GM12874 (cell line): ENCODE measurements at regions not wholly inside any gene's neighbourhood (a gene's known extent, or its start where the extent isn't known, plus 50 kb on each side); places are given as distances from the start of the nearest gene placed in this dataset.

Experiments used
- TF ChIP-seq, protein P1 (sequence below): IDR thresholded peaks from 2 replicates; pipeline ENCODE4 v1.5.1; 2011; ENCODE audit warnings: low read depth, mild to moderate bottlenecking, control low read depth, low read length, moderate library complexity; ENCODE audit not compliant: insufficient read depth

DNA sequence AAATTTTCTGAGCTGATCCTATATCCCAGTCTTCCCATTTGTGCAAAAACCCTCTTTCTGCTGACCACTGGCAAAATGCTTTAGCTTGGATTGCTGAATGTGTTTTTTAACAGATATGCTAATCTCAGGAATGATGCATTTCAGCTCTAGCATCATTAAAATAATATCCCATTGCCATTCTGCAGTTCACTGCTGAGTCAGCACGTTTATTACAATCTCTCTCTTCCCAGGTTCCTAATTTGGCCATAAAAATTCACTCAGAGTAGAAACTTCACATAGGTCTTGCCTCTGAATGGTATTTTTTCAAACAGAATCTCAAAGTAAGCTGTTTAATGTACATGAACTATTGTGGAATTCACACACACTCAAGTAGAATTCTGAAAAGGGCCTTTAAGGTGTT lies 509.6 kb upstream of the SUCLG2 start:
- TF ChIP-seq, protein P1, sequence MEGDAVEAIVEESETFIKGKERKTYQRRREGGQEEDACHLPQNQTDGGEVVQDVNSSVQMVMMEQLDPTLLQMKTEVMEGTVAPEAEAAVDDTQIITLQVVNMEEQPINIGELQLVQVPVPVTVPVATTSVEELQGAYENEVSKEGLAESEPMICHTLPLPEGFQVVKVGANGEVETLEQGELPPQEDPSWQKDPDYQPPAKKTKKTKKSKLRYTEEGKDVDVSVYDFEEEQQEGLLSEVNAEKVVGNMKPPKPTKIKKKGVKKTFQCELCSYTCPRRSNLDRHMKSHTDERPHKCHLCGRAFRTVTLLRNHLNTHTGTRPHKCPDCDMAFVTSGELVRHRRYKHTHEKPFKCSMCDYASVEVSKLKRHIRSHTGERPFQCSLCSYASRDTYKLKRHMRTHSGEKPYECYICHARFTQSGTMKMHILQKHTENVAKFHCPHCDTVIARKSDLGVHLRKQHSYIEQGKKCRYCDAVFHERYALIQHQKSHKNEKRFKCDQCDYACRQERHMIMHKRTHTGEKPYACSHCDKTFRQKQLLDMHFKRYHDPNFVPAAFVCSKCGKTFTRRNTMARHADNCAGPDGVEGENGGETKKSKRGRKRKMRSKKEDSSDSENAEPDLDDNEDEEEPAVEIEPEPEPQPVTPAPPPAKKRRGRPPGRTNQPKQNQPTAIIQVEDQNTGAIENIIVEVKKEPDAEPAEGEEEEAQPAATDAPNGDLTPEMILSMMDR: no peak

DNA sequence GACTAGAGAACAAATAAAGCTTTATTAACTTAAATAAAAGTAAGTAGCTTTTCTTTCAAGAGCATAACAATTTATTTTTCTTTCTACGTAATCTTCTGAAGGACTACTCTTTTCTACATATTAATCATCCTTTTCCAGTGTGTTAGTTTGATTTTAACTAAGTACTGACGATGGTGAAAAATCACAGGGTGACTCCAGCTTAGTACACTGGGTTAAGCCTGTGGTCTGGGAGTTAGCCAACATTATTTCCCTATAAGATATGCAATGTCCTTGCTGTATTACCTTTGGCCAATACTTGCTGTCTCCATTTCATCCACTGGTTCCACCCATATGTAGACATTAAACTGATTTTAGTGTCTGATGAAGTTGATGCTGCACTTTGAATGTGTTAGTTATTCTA lies 508.6 kb upstream of the SUCLG2 start:
- TF ChIP-seq, protein P1: no peak

DNA sequence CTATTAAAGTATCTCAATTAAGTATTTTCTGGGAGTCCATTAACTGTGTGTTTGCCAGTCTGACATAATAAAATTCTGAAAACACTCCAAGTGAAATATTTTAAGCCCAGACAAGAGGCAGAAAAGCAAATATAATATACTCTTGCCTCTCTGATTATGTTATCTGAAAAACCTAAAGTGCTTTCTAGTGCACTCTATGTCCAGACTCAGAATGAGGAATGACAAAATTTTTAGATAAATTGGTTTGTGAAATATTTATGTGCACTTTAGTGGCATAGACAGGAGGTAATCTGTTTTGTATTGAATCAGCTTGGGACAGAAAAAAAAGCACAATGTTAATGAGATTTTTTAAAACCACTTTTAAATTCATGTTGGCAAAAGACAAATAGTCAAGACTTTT lies 508.2 kb upstream of the SUCLG2 start:
- TF ChIP-seq, protein P1: no peak

DNA sequence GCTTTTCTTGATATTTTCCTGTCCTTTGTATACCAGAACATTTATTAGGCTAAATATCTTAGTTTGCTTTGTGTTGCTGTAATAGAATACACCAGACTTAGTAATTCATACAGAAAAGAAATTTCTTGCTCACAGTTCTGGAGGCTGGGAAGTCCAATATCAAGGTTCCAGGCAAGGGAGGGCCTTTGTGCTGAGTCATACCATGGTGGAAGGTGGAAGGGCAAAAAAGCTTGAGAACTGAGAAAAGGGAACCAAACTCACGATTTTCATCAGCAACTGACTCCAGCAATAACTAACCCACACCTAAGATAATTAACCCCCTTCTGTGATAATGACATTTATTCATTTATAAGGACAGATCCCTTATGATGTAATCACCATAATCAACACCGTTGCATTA lies 496.9 kb upstream of the SUCLG2 start:
- TF ChIP-seq, protein P1: no peak

DNA sequence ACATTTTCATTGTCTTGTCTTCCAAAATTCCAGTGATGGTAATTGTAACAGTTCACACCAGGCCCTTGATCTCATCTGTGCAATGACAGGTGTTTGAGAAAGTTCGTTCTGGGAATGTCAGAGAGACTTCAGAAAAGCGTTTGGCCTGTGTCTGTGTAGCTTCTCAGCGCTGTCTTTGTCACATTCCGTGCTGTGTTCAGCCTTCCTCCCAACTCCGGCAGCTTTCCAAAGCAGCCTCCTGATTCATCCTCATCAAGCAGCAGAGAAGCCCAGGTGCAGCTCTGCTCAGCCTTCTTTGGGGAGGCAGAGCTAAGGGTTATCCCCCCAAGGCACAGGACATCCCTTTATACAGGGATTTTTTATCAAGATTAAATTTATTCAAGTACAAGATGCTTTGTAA lies 494.0 kb upstream of the SUCLG2 start:
- TF ChIP-seq, protein P1: no peak

DNA sequence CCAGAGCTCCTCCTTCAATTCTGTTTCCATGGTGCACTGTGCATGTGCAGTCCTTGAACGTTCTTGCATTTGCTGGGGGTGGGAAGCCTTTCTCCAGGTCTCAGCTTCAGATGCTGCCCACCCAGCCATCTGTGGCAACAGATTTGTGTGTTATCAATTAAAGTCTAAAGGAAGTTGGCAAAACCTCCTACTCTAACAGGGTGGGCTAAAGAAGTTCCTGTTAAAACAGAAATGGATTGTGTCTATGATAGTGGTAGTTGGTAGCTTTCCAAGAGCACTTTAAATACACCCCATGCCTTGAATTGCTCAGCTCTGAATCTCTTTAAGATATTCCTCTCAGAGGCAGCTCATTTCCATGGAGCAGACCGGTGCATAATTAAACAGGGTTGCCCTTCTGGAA lies 488.0 kb upstream of the SUCLG2 start:
- TF ChIP-seq, protein P1: no peak

DNA sequence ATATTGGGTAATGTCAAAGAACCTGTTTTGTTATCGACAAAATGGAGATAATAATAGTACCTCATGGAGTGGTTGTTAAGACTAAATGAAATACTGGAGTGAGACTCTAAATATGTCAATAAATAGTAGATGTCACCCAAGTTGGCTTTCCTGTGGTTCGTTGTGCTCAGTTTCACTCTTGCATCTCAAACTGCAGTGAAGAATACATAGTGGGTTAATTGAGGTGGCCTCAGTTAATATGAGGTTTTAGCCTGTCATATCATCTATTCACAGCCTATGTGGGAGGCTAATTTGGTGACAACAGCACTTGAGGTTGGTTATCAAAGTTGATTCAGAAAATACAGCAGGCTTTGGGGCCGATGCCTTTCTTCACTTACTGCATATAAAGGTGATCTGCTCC lies 485.5 kb upstream of the SUCLG2 start:
- TF ChIP-seq, protein P1: no peak

DNA sequence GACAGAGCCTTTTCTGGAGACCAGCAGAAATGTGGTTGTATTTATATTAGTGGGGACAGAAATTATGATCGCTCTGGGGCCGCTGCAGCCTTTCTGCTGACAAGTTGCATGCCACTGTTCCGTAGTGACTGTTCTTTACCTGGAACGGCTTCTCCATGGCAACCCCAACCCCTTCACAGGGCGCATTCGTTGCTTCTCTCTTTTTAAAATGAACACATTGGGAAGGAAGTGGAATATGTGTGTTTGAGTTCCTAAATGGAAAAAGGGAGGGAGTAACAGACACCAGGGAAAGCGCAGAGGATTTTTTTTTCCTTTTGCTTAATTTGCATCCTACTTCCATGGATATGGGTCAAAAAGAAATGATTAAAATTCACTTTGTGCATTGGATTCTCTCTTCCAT lies 482.0 kb upstream of the SUCLG2 start:
- TF ChIP-seq, protein P1: no peak
